Upper lobe of left lung (tissue), 4 donors: ENCODE measurements at regions not wholly inside any gene's neighbourhood (a gene's known extent, or its start where the extent isn't known, plus 50 kb on each side); places are given as distances from the start of the nearest gene placed in this dataset.

Experiments used
- EP300 ChIP-seq, 4 donors: sonication (generic); formaldehyde crosslinking; IDR thresholded peaks; one replicate each; pipeline ENCODE4 v1.5.1; 2017; ENCODE audit warnings: antibody characterized with exemption in 4 of 4, control low read depth in 2 of 4
- POLR2A ChIP-seq, 4 donors: fragments of 450-650 bp; IDR thresholded peaks; one replicate each; pipeline ENCODE4 v1.5.1; 2016 to 2017; ENCODE audit warnings: antibody characterized with exemption in 4 of 4, mild to moderate bottlenecking in 2 of 4
- POLR2AphosphoS5 ChIP-seq, 2 donors: sonication (generic); formaldehyde crosslinking; IDR thresholded peaks; one replicate each; pipeline ENCODE4 v1.5.1; 2017; ENCODE audit warnings: antibody characterized with exemption in 2 of 2
- TF ChIP-seq, protein P1 (sequence below), 6 experiments: fragments of 450-650 bp in 4 of 6; fragments of 200-600 bp in 2 of 6; sonication (generic) in 2 of 6; IDR thresholded peaks; one replicate each; pipeline ENCODE4 v1.5.1; 2016 to 2019; ENCODE audit warnings: antibody characterized with exemption in 6 of 6

DNA sequence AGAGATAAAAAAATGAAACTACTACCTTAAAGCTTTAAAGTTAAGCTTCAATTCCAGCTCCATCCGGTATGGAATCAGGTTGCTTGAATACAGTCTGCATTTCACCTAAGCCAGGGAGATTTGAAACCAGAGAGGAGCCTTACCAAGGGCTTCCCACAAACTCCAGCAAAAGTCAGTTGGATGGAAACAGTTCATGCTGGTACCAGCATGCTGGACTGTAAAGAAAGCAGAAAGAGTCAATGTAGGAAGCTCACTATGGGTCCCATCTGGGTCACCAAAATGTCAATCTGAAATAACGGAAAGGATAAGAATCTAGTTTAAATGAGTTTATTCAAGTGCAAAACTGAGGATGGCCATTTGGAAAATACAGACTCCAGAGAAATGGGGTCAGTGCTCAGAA lies 65.3 kb downstream of the CDO1 start:
- TF ChIP-seq, protein P1, sequence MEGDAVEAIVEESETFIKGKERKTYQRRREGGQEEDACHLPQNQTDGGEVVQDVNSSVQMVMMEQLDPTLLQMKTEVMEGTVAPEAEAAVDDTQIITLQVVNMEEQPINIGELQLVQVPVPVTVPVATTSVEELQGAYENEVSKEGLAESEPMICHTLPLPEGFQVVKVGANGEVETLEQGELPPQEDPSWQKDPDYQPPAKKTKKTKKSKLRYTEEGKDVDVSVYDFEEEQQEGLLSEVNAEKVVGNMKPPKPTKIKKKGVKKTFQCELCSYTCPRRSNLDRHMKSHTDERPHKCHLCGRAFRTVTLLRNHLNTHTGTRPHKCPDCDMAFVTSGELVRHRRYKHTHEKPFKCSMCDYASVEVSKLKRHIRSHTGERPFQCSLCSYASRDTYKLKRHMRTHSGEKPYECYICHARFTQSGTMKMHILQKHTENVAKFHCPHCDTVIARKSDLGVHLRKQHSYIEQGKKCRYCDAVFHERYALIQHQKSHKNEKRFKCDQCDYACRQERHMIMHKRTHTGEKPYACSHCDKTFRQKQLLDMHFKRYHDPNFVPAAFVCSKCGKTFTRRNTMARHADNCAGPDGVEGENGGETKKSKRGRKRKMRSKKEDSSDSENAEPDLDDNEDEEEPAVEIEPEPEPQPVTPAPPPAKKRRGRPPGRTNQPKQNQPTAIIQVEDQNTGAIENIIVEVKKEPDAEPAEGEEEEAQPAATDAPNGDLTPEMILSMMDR (IDR thresholded peaks at IDR 0.05) = no peak
- TF ChIP-seq POLR2A (IDR thresholded peaks at IDR 0.05) (no peak), EP300 (IDR thresholded peaks at IDR 0.05) (no peak), POLR2AphosphoS5 (IDR thresholded peaks at IDR 0.05) (no peak)
